HepG2 (cell line): ENCODE measurements at regions not wholly inside any gene's neighbourhood (a gene's known extent, or its start where the extent isn't known, plus 50 kb on each side); places are given as distances from the start of the nearest gene placed in this dataset.

ENCODE experiments used
- ATAC-seq: fragments of 200-7000 bp; cut with Tn5 transposase; 3 replicates; pipeline ENCODE4 v1.9.1; 2020; ENCODE audit warnings: mild to moderate bottlenecking, moderate library complexity
- BruUV-seq: library from RNA; stranded (reverse); fragments of 400-500 nt; replicated peaks from 2 replicates; lab custom pipeline; 2021; lab: Mats Ljungman, UMichigan
- CTCF ChIA-PET: fragments of 300-600 bp; formaldehyde crosslinking; extraction: SDS; loops from one replicate; lab custom pipeline; 2021; ENCODE audit warnings: low total read pairs, inconsistent platforms, low intra/inter-chr PET ratio; lab: Yijun Ruan, JAX
- POLR2A ChIA-PET: fragments of 350-600 bp; sonication (Branson Sonifier 250); formaldehyde crosslinking; loops from one replicate; lab custom pipeline; 2020; ENCODE audit warnings: antibody characterized with exemption, inconsistent platforms; lab: Yijun Ruan, JAX
- DNase-seq: peaks from one replicate; pipeline ENCODE4 v3.0.0-alpha.2; 2015; ENCODE audit warnings: low spot score
- FAIRE-seq: peaks from 3 replicates; lab custom pipeline; 2011; peaks lifted over from hg19 to GRCh38; lab: Jason Lieb, UNC
- H2AFZ ChIP-seq: one replicate; pipeline ENCODE4 v1.6.1; 2011; ENCODE audit warnings: low read length, inconsistent platforms
- H3K27ac ChIP-seq: fragments of 300-600 bp; 3 replicates; pipeline ENCODE4 v1.8.0; 2011; ENCODE audit warnings: mixed run types, mild to moderate bottlenecking, mixed read lengths, low read length, inconsistent platforms; ENCODE audit not compliant: insufficient read depth; ENCODE audit errors: extremely low read length
- H3K27me3 ChIP-seq, 2 experiments: fragments of 200-600 bp in 1 of 2; 2 replicates in 1 of 2; 3 replicates in 1 of 2; pipeline versions ENCODE4 v1.6.0 to v1.8.0; 2011; ENCODE audit warnings: low read length in 2 of 2, mild to moderate bottlenecking in 2 of 2, moderate library complexity in 2 of 2, inconsistent platforms in 1 of 2; ENCODE audit not compliant: insufficient read depth in 2 of 2, control insufficient read depth in 1 of 2
- H3K36me3 ChIP-seq, 2 experiments: fragments of 200-600 bp in 1 of 2; replicated peaks in 1 of 2; 2 replicates in 1 of 2; 3 replicates in 1 of 2; pipeline versions ENCODE4 v1.5.1 to v1.8.0; 2011; ENCODE audit warnings: low read length in 2 of 2, inconsistent platforms in 1 of 2; ENCODE audit not compliant: insufficient read depth in 2 of 2, control insufficient read depth in 1 of 2
- H3K4me1 ChIP-seq: 2 replicates; pipeline ENCODE4 v1.5.1; 2012; ENCODE audit warnings: low read length, inconsistent platforms; ENCODE audit not compliant: insufficient read depth
- H3K4me2 ChIP-seq: 2 replicates; pipeline ENCODE4 v1.6.0; 2011; ENCODE audit warnings: low read depth, low read length, inconsistent platforms
- H3K4me3 ChIP-seq, 3 experiments: fragments of 200-600 bp in 1 of 3; sonication (generic), shearing (Covaris generic) in 1 of 3; replicated peaks in 1 of 3; 2 replicates each; pipeline ENCODE4 v1.5.1; 2011 to 2016; ENCODE audit warnings: low read length in 3 of 3, inconsistent platforms in 2 of 3, low read depth in 2 of 3, mild to moderate bottlenecking in 2 of 3, control low read depth in 1 of 3, mixed read lengths in 1 of 3; ENCODE audit not compliant: insufficient read depth in 1 of 3
- H3K79me2 ChIP-seq: one replicate; pipeline ENCODE4 v1.6.1; 2011; ENCODE audit warnings: low read length, inconsistent platforms; ENCODE audit not compliant: insufficient read depth
- H3K9ac ChIP-seq: 2 replicates; pipeline ENCODE4 v1.6.0; 2011; ENCODE audit warnings: mild to moderate bottlenecking, low read depth, low read length, inconsistent platforms; ENCODE audit not compliant: insufficient read depth
- H3K9me3 ChIP-seq: 2 replicates; pipeline ENCODE4 v1.5.1; 2012; ENCODE audit warnings: mild to moderate bottlenecking, low read length
- H4K20me1 ChIP-seq: 2 replicates; pipeline ENCODE4 v1.6.0; 2011; ENCODE audit warnings: inconsistent platforms, mild to moderate bottlenecking, low read length, moderate library complexity; ENCODE audit not compliant: insufficient read depth
- CEBPB ChIP-seq: IDR thresholded peaks from 2 replicates; pipeline ENCODE4 v1.6.1; 2011; ENCODE audit warnings: low read depth, low read length, improper control_type of control experiment, borderline replicate concordance
- CEBPG ChIP-seq: IDR thresholded peaks from 2 replicates; pipeline ENCODE4 v1.6.1; 2016
- FOXC1 ChIP-seq: sonication (generic); formaldehyde crosslinking; IDR thresholded peaks from 2 replicates; pipeline ENCODE4 v1.8.0; 2022; ENCODE audit warnings: mild to moderate bottlenecking, missing genetic modification reagents, borderline replicate concordance
- GABPB1 ChIP-seq: IDR thresholded peaks from 2 replicates; pipeline ENCODE4 v1.6.1; 2016; ENCODE audit warnings: mild to moderate bottlenecking, missing genetic modification reagents, moderate library complexity, missing compliant biosample characterization
- JUNB ChIP-seq: sonication (generic); formaldehyde crosslinking; IDR thresholded peaks from 2 replicates; pipeline ENCODE4 v1.8.0; 2022; ENCODE audit warnings: missing genetic modification reagents, mild to moderate bottlenecking, borderline replicate concordance
- SMARCE1 ChIP-seq: fragments of 450-650 bp; IDR thresholded peaks from 2 replicates; pipeline ENCODE4 v1.6.1; 2017; ENCODE audit warnings: borderline replicate concordance
- TCF7 ChIP-seq: sonication (generic); IDR thresholded peaks from 2 replicates; pipeline ENCODE4 v1.6.1; 2016; ENCODE audit warnings: antibody characterized with exemption, low read depth
- ZNF232 ChIP-seq: sonication (generic); formaldehyde crosslinking; IDR thresholded peaks from 2 replicates; pipeline ENCODE4 v1.4.0; 2020; ENCODE audit warnings: missing genetic modification reagents, borderline replicate concordance
- ZNF672 ChIP-seq: sonication (generic); formaldehyde crosslinking; IDR thresholded peaks from 2 replicates; pipeline ENCODE4 v1.8.1; 2022; ENCODE audit warnings: missing genetic modification reagents
- WGBS: methylation state at CpG from one replicate; pipeline ENCODE4 v1.1.6; 2017; ENCODE audit warnings: low lambda C conversion rate; 5-methylcytosine and 5-hydroxymethylcytosine counted together
- in situ Hi-C: cut with HindIII; loops from 2 replicates; pipeline ENCODE4 v1.10.0; 2017; ENCODE audit warnings: low pct_unique_long_range_greater_than_20kb; ENCODE audit not compliant: extremely low pct_ligation_motif_present
- intact Hi-C: fragments of 100-400 bp; cut with micrococcal nuclease; formaldehyde crosslinking; loops from one replicate; pipeline ENCODE4 v1.10.0; 2022; ENCODE audit not compliant: unreplicated experiment
- TF ChIP-seq, protein P1 (sequence below), 2 experiments: fragments of 450-650 bp in 1 of 2; sonication (generic) in 1 of 2; formaldehyde crosslinking in 1 of 2; IDR thresholded peaks; 2 replicates each; pipeline versions ENCODE4 v1.6.1 to v1.8.0; 2016 to 2022; ENCODE audit warnings: antibody characterized with exemption in 1 of 2, mild to moderate bottlenecking in 1 of 2, missing genetic modification reagents in 1 of 2

GRCh38 chr6:26254724-26255123 lies 110.3 kb upstream of the BTN3A2 start:
- TF ChIP-seq JUNB (CRISPR knock-in tag) (no peak), CEBPG (CRISPR knock-in tag) (peak; percentile 35; the same call in 1 of the 2 replicates), CEBPB (peak; percentile 75; the same call in 1 of the 2 replicates)
- BruUV-seq: no TSS peak
- H3K27me3 ChIP-seq: peaks cover 2 to 24% of the 10 kb centered on the region in 2 experiments; a peak in 3 of 5 replicates
- H4K20me1 ChIP-seq: no peaks in the 10 kb centered on the region
- ATAC-seq (no peak), FAIRE-seq (no peak), DNase-seq (no peak)
- no peak overlapping the region for H3K4me3 ChIP-seq
- no peaks in the 10 kb centered on the region for H3K9me3 ChIP-seq
- no peak overlapping the region for H3K9ac ChIP-seq
- no peak overlapping the region for H2AFZ ChIP-seq
- H3K79me2 ChIP-seq: no peaks in the 10 kb centered on the region
- intact Hi-C loops (loop anchor here (5.0 kb wide), 1 partner anchor 68 kb away; no protein-coding TSS in a partner anchor), in situ Hi-C loops (no loop called here)
- no peak overlapping the region for H3K4me2 ChIP-seq
- no peaks in the 10 kb centered on the region for H3K36me3 ChIP-seq
- CTCF ChIA-PET: no interaction called here
- 74% methylated on average over 4 of the region's 4 CpGs for WGBS
- peaks cover 79% of the 10 kb centered on the region for H3K4me1 ChIP-seq
- POLR2A ChIA-PET: no interaction called here
- H3K27ac ChIP-seq: no peak overlapping the region

GRCh38 chr6:26257272-26257671 lies 107.7 kb upstream of the BTN3A2 start:
- Histone ChIP-seq H3K79me2 (no peaks in the 10 kb centered on the region), H3K27ac (peak overlapping the region; percentile 46), H3K4me1 (peaks cover 78% of the 10 kb centered on the region), H3K9ac (no peak overlapping the region), H3K4me3 (peak overlapping the region; percentile 26 to 54 (median 43); a peak in 5 of 6 replicates), H4K20me1 (no peaks in the 10 kb centered on the region), H3K9me3 (no peaks in the 10 kb centered on the region), H3K27me3 (peaks cover 0 to under 1% of the 10 kb centered on the region in 2 experiments; a peak in 1 of 5 replicates), H3K36me3 (no peaks in the 10 kb centered on the region), H3K4me2 (peak overlapping the region; percentile 68), H2AFZ (no peak overlapping the region)
- in situ Hi-C loops (no loop called here), intact Hi-C loops (loop anchor here (5.0 kb wide), 1 partner anchor 65 kb away; no protein-coding TSS in a partner anchor)
- DNase-seq (peak; percentile 68), ATAC-seq (peak; percentile 85), FAIRE-seq (peak; percentile 54)
- BruUV-seq: no TSS peak
- POLR2A ChIA-PET: interaction anchor here (0.8 to 4.8 kb wide), 7 partner anchors 12 to 99 kb away, joined by 3 to 22 read pairs (median 4); a partner anchor contains a TSS
- 1% methylated on average over 6 of the region's 7 CpGs for WGBS
- CTCF ChIA-PET: no interaction called here
- TF ChIP-seq ZNF232 (CRISPR knock-in tag) (no peak), ZNF672 (CRISPR knock-in tag) (no peak), TCF7 (0 out of 2 replicates have a peak, but pooled peaks have one; percentile 30), SMARCE1 (no peak), FOXC1 (CRISPR knock-in tag) (no peak), GABPB1 (no peak)
- TF ChIP-seq, protein P1, sequence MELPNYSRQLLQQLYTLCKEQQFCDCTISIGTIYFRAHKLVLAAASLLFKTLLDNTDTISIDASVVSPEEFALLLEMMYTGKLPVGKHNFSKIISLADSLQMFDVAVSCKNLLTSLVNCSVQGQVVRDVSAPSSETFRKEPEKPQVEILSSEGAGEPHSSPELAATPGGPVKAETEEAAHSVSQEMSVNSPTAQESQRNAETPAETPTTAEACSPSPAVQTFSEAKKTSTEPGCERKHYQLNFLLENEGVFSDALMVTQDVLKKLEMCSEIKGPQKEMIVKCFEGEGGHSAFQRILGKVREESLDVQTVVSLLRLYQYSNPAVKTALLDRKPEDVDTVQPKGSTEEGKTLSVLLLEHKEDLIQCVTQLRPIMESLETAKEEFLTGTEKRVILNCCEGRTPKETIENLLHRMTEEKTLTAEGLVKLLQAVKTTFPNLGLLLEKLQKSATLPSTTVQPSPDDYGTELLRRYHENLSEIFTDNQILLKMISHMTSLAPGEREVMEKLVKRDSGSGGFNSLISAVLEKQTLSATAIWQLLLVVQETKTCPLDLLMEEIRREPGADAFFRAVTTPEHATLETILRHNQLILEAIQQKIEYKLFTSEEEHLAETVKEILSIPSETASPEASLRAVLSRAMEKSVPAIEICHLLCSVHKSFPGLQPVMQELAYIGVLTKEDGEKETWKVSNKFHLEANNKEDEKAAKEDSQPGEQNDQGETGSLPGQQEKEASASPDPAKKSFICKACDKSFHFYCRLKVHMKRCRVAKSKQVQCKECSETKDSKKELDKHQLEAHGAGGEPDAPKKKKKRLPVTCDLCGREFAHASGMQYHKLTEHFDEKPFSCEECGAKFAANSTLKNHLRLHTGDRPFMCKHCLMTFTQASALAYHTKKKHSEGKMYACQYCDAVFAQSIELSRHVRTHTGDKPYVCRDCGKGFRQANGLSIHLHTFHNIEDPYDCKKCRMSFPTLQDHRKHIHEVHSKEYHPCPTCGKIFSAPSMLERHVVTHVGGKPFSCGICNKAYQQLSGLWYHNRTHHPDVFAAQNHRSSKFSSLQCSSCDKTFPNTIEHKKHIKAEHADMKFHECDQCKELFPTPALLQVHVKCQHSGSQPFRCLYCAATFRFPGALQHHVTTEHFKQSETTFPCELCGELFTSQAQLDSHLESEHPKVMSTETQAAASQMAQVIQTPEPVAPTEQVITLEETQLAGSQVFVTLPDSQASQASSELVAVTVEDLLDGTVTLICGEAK (IDR thresholded peaks at IDR 0.05): no peak
- TF ChIP-seq, protein P1 (CRISPR knock-in tag; IDR thresholded peaks at IDR 0.05): 0 out of 2 replicates have a peak, but pooled peaks have one; percentile 44
